ENCODE measurements at regions not wholly inside any gene's neighbourhood (a gene's known extent, or its start where the extent isn't known, plus 50 kb on each side); places are given as distances from the start of the nearest gene placed in this dataset.

DNA sequence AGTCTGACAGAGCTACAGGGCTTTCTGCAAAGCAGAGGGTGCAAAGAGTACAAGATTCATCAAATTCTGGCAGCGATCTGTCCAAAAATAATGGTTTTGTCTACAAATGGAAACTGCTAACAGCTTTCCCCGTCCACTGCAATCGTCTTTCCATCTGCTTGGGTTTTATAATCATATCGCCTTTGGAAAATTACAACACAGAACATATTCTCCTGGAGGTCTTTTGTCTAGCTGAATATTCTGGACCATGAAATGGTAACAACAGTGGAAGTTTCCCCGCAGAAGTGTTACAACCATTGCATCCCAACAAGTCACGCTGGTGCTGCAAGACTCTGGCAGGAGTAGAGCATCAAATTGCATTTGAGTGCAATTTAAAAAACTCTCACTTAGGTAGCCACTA lies 101.2 kb upstream of the BOD1L1 start (continued):
- TF ChIP-seq ZNF331 (CRISPR knock-in tag; IDR thresholded peaks at IDR 0.05; ENCODE audit: low read depth): no peak
- no peak for TF ChIP-seq CREB1 (CRISPR knock-in tag; IDR thresholded peaks at IDR 0.05; ENCODE audit: low read depth)
- no peak for TF ChIP-seq EZH2 (IDR thresholded peaks at IDR 0.05; ENCODE audit: low read depth, unreplicated experiment)
- TF ChIP-seq JUNB (IDR thresholded peaks at IDR 0.05; ENCODE audit: unreplicated experiment): no peak

DNA sequence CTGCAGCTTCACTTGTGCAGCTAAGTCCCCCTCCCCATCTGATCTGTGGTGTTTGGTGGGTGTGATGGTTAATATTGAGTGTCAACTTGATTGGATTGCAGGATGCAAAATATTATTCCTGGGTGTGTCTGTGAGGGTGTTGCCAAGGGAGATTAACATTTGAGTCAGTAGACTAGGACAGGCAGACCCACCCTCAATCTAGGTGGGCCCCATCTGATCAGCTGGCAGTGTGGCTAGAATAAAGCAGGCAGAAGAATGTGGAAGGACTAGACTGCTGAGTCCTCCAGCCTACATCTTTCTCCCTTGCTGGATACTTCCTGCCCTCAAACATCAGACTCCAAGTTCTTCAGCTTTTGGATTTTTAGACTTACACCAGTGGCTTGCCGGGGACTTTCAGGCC lies 103.5 kb upstream of the BOD1L1 start:
- Histone ChIP-seq H3K4me2 (no peak overlapping the region), H3K27me3 (ENCODE audit: insufficient read depth) (no peaks in the 10 kb centered on the region), H3K4me3 (no peak overlapping the region), H3K27ac (ENCODE audit: low read depth) (no peak overlapping the region), H2AFZ (no peak overlapping the region), H3K79me2 (replicated peaks; ENCODE audit: insufficient read depth) (no peaks in the 10 kb centered on the region), H3K9me2 (ENCODE audit: insufficient read depth) (0 out of 2 replicates have a peak, but pooled peaks cover 8% of the 10 kb centered on the region), H3F3A (replicated peaks; ENCODE audit: low read depth) (no peaks in the 10 kb centered on the region), H3K36me3 (ENCODE audit: insufficient read depth) (no peaks in the 10 kb centered on the region), H4K20me1 (replicated peaks; ENCODE audit: insufficient read depth) (no peaks in the 10 kb centered on the region), H3K4me1 (ENCODE audit: insufficient read depth) (no peaks in the 10 kb centered on the region)
- Mint-ChIP-seq H3K4me3 (no peak overlapping the region), H3K27ac (no peak overlapping the region), H3K36me3 (ENCODE audit: low read depth) (no peaks in the 10 kb centered on the region), H3K9me3 (no peaks in the 10 kb centered on the region), H3K27me3 (ENCODE audit: insufficient read depth, low read depth, poor library complexity) (no peaks in the 10 kb centered on the region), H3K4me1 (no peaks in the 10 kb centered on the region)
- ATAC-seq (no peak), DNase-seq (ENCODE audit: low spot score) (no peak)
- no peak for TF ChIP-seq JUNB (IDR thresholded peaks at IDR 0.05; ENCODE audit: unreplicated experiment)
- TF ChIP-seq NANOG (IDR thresholded peaks at IDR 0.05; ENCODE audit: borderline replicate concordance): no peak
- TF ChIP-seq EZH2phosphoT487 (IDR thresholded peaks at IDR 0.05; ENCODE audit: unreplicated experiment): no peak
- no peak for TF ChIP-seq ZNF462 (CRISPR knock-in tag; IDR thresholded peaks at IDR 0.05)
- no peak for TF ChIP-seq REST (IDR thresholded peaks at IDR 0.05; ENCODE audit: unreplicated experiment)
- no peak for TF ChIP-seq ZNF114 (CRISPR knock-in tag; IDR thresholded peaks at IDR 0.05)
- TF ChIP-seq EZH2 (IDR thresholded peaks at IDR 0.05; ENCODE audit: low read depth, unreplicated experiment): no peak
- TF ChIP-seq ZNF331 (CRISPR knock-in tag; IDR thresholded peaks at IDR 0.05; ENCODE audit: low read depth): no peak
- TF ChIP-seq POLR2AphosphoS5 (IDR thresholded peaks at IDR 0.05; ENCODE audit: low read depth): no peak

Data from GM23338 (cell line).